ENCODE measurements at regions not wholly inside any gene's neighbourhood (a gene's known extent, or its start where the extent isn't known, plus 50 kb on each side); places are given as distances from the start of the nearest gene placed in this dataset.

- TF ChIP-seq CTCF (IDR thresholded peaks at IDR 0.05), result no peak
- no peak for TF ChIP-seq ZFX (IDR thresholded peaks at IDR 0.05; ENCODE audit: borderline replicate concordance)
These were observed 55.3 kb downstream of the ELAPOR2 start for GRCh38 chr7:87003872-87004798.
